RKO (cell line): ENCODE measurements at regions not wholly inside any gene's neighbourhood (a gene's known extent, or its start where the extent isn't known, plus 50 kb on each side); places are given as distances from the start of the nearest gene placed in this dataset.
A peak's percentile ranks its signal among the peaks of the same experiment; 100 is the strongest.

Experiments
- DNase-seq: peaks from one replicate; pipeline ENCODE4 v3.0.0-alpha.2; 2016; ENCODE audit warnings: low spot score

- no peak for DNase-seq
Measured at GRCh38 chr4:59243038-59243437, 1957.1 kb upstream of the ADGRL3 start.

DNA sequence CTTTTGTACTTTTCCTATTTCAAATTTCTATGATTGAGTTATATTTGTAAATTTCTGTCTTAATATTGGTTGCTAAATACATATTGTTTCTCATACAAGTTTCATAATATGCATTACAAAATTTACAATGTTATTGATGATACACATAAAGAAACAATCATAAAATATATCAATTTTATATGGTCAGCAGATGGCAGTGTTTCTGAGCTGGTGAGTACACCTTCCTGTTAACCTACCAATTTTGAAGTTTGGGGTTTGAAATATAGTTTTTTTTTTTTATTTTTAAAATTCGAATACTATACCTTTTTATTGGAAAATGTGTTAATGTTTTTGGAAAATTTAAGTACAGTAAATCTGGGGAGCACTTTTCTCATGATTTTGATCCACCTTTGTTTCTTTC, 1953.1 kb upstream of the ADGRL3 start:
- DNase-seq, result peak; percentile 34

DNA sequence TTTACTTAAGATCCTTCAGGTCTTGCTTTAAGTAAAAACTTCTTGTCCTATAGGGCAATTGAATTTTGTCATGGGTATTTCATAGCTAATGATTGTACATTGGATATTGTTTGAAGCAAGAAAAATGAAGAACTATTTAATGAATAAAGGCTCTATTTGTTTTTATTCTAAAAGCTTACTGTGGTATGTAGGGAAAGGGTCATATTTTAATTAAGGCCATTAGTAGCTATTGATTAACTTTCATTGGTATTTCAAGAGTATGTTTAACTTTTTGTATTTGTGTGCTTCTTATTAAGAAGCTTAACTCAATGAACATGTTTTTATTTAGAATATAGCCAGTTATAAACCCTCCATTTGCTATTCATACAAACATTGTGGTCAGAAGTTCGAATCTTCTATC, 1951.8 kb upstream of the ADGRL3 start:
- DNase-seq, result no peak

GRCh38 chr4:59249110-59249509, 1951.0 kb upstream of the ADGRL3 start:
- no peak for DNase-seq

- DNase-seq, result no peak
Measured at GRCh38 chr4:59258002-59258401, 1942.1 kb upstream of the ADGRL3 start.

DNA sequence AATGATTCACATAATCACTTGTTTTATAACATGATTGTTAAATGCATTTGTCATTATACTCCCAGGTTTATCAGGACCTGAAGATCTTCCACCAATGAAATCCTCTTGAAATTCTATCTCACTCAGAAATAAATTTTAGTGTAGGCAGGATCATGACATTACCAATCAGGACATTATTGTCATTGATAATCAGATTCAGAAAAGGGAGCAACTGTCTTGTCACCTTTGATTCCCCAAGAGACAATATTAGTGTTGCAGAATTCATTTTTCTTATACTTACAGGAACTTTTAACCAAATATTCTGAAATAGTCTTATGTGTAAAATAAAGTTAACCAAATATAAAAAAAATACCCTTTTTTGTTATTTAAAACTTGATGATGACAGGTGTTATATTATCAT, 1892.5 kb upstream of the ADGRL3 start:
- no peak for DNase-seq

- no peak for DNase-seq
Measured at GRCh38 chr4:59314637-59315036, 1885.5 kb upstream of the ADGRL3 start.

DNA sequence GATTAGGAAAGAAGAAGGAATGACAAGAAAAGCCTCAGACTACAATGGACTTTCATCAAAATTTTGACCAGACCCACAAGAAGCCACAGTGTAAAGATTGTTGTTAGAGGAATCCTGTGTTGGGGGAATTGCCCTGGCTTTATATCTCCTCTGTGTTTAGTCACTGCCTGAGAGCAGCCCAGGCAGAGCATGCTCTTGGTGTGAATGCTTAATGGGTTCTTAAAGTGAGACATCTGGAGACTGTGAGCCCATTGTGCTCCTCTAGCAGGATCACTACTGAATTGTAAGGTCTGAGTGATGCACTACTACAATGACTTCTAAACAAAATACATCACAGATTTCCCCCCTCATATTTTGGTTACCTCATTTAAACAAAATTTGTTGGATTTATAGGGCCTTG, 1860.5 kb upstream of the ADGRL3 start:
- DNase-seq, result no peak

GRCh38 chr4:59341506-59341905, 1858.6 kb upstream of the ADGRL3 start:
- DNase-seq, result no peak

DNA sequence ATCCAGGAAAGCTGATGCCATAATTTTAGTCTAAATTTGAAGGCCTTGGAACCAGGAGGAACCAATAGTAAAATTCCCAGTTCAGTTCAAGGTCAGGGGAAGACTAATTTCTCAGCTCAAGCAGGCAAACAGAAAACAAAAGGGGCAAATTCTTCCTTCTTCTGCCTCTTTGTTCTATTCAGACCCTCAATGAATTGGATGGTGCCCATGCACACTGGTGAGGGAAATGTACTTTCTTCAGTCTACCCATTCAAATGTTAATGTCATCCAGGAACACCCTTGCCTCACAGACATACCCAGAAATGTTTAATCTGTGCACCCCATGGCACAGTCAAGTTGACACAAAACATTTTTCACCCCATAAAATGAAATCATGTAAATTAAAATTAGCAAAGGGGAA, 1851.2 kb upstream of the ADGRL3 start:
- DNase-seq, result no peak

- no peak for DNase-seq
Measured at GRCh38 chr4:59369229-59369628, 1830.9 kb upstream of the ADGRL3 start.

GRCh38 chr4:59374416-59374815, 1825.7 kb upstream of the ADGRL3 start:
- no peak for DNase-seq

- DNase-seq, result no peak
Measured at GRCh38 chr4:59380841-59381366, 1819.2 kb upstream of the ADGRL3 start.

DNA sequence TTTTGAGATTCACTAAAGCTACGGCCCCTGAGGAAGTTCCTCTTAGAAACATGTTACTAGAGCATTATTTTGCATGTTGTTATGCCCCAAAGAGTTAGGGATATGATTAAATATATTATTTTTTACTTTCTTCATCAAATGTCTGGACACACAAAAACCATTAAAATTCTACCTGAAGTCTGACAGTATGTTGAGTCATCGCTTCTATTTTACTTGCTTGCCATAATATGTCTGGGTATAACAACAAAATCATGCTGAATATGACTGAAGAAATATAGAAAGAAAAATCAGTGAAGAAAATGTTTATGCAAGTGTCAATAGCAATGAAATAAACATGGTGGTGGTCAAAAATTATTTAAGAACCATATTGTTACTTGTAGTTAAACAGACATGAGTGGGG, 1818.5 kb upstream of the ADGRL3 start:
- DNase-seq, result no peak

DNA sequence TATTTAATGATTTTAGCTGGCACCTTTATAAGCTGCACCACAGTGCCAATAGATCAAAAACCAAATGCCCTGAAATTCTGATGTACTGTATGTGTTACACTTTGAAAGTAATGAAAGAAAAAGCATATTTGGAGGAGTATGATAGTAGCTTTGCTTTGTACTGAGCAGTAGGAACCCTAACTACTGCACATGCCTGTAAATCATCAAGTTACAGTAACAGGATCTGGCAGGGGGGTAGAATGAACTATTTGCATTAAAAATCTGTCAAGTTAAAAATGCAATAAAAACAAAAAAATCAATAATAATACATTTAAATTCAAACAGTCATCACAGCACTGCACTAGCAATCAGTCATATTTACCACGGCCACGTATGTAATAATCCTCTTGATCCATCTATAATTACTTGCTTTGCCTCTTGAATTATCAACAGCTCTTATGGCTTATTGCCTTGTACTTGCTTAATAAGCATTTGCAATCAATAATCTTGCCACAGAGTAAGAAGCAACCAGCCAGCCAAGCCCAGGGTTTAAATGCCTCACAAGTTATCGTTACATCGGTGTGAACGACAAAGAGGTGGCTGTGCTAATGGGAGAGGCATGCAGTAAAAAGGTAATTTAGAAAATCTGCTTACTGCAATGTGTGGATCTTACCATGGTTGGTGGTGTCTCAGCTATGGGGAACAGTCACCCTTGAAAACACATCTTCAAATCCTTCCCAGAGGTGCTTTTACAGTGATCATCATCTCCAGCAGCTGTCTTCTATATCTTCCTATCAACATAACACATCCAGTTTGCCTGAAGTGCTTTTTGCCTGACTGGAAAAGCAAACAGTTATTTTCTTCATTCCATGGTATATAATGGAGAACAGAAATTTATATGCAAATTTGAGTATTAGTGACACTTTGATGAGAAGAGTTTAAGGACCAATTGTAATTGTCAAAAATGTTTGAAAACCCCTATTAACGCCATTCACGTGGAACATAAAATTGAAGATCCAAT, 1812.1 kb upstream of the ADGRL3 start:
- no peak for DNase-seq

DNA sequence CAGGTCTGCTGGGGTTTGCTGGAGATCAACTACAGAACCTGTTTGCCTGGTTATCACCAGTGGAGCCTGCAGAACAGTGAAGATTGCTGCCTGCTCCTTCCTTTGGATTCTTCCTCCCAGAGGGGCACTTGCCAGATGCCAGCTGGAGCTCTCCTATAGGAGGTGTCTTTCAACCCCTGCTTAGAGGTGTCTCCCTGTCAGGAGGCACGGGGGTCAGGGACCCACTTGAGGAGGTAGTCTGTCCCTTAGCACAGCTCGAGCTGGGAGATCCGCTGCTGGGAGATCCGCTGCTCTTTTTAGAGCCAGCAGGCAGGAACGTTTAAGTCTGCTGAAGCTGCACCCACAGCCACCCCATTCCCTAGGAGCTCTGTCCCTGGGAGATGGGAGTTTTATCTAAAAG, 1806.3 kb upstream of the ADGRL3 start:
- no peak for DNase-seq

GRCh38 chr4:59400334-59400733, 1799.8 kb upstream of the ADGRL3 start:
- no peak for DNase-seq

GRCh38 chr4:59409647-59410046, 1790.5 kb upstream of the ADGRL3 start:
- DNase-seq, result no peak

GRCh38 chr4:59412739-59413138, 1787.4 kb upstream of the ADGRL3 start:
- no peak for DNase-seq

DNA sequence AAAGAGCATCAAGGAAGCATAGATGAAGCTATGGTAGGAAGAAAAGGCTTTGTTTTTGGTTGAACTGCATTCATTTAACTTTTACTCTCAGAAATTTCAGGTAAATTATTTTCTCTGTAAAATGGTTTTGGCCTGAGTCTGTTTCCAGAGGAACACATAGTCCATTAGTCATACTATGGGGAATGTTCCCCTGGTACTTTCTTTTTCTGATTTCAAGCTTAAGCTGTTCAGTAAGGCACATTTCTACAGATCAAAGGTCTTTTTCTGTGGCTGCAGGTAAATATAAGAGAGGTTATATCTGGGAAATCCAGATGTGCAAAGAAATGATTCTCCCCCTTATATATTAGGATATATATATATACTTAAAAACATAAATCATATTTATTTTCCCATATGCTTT, 1744.4 kb upstream of the ADGRL3 start:
- peak; percentile 16 for DNase-seq

GRCh38 chr4:59457576-59457975, 1742.5 kb upstream of the ADGRL3 start:
- DNase-seq, result no peak

DNA sequence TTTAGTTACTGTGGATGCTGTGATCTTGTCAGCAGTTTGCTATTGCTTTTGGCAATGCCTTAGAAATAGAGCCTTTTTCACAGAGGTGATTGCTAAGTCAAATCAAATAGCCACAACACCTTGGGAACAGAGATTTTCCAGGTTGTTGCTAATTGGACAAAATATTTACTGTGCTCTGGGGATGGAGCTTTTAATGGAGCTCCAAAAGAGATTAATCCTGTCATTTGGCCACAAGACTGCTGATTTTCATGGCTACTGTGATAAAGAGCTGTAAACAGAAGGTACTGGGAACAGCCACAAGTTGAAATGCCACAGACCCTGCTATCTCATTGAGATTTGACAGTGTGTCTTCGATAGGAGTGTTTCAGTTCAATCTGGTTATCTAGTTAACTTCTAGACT, 1715.2 kb upstream of the ADGRL3 start:
- DNase-seq, result no peak

DNA sequence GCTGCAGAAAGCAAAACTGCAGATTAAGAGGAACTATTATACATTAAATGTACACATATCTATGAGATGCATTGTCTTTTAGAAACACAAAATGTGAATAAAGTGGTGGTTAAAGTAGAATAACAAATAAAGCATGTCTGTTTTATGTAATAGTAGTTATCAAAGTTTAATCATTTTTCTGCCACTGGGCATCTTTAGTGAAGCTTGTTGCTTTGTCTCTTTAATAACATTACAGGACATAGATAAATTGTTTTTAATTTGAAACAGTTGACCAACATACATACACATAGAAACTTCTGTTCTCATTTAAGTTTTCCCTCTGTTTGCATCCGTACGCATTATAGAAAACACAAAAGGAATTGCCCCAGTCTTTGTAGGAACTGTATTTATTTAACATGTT, 1700.0 kb upstream of the ADGRL3 start:
- DNase-seq, result no peak

DNA sequence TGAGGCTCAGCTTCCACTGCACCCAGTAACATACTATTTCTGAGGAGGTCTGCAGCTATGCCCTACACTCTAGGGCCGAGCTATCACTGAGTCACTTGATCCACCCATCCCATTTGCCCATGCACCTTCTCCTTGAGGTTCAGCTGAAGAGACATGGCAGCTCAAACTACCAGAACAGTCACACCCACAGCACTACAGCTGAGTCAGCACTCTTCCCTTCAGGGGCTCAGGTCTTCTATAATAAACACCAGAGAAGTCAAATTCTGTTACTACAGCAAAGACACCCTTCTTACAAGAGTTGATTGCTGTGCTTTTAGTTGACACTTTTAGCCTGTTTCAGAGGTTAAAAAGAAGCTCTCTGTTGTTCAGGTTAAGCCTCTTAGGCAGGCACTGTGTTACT, 1696.4 kb upstream of the ADGRL3 start:
- no peak for DNase-seq
